Fibroblast of lung (primary cell): ENCODE measurements at regions not wholly inside any gene's neighbourhood (a gene's known extent, or its start where the extent isn't known, plus 50 kb on each side); places are given as distances from the start of the nearest gene placed in this dataset.
"Not testable (repeated sequence)": the region's sequence is repeated elsewhere in the genome, so short reads cannot be mapped to it uniquely, and the experiment has no call there.

ENCODE experiments used
- DNase-seq, 2 donors: peaks; one replicate each; pipeline versions ENCODE4 v3.0.0 to v3.0.0-alpha.2; 2010; ENCODE audit warnings: low read depth in 2 of 2
- H2AFZ ChIP-seq: 2 replicates; pipeline ENCODE4 v1.5.1; 2012; ENCODE audit warnings: low read length, control low read depth, inconsistent platforms
- H3K27ac ChIP-seq: 2 replicates; pipeline ENCODE4 v1.5.1; 2011; ENCODE audit warnings: low read length, control low read depth; ENCODE audit not compliant: insufficient read depth
- H3K27me3 ChIP-seq: 2 replicates; pipeline ENCODE4 v1.5.1; 2011; ENCODE audit warnings: mild to moderate bottlenecking, low read length; ENCODE audit not compliant: control insufficient read depth, insufficient read depth
- H3K36me3 ChIP-seq: 2 replicates; pipeline ENCODE4 v1.5.1; 2011; ENCODE audit warnings: low read length; ENCODE audit not compliant: control insufficient read depth, insufficient read depth
- H3K4me1 ChIP-seq: 2 replicates; pipeline ENCODE4 v1.5.1; 2011; ENCODE audit warnings: low read length; ENCODE audit not compliant: control insufficient read depth, insufficient read depth; ENCODE audit errors: extremely low read depth
- H3K4me2 ChIP-seq: 2 replicates; pipeline ENCODE4 v1.5.1; 2011; ENCODE audit warnings: low read length, control low read depth; ENCODE audit not compliant: insufficient read depth; ENCODE audit errors: extremely low read depth
- H3K4me3 ChIP-seq, 4 experiments: fragments of 200-600 bp in 1 of 4; sonication (generic) in 1 of 4; replicated peaks in 1 of 4; 2 replicates each; pipeline ENCODE4 v1.5.1; 2011 to 2016; ENCODE audit warnings: low read length in 4 of 4, low read depth in 3 of 4, mild to moderate bottlenecking in 3 of 4, control low read depth in 2 of 4, inconsistent platforms in 1 of 4, mixed read lengths in 1 of 4; ENCODE audit not compliant: insufficient read depth in 1 of 4; ENCODE audit errors: control extremely low read depth in 1 of 4
- H3K79me2 ChIP-seq: 2 replicates; pipeline ENCODE4 v1.5.1; 2012; ENCODE audit warnings: mild to moderate bottlenecking, low read length, inconsistent platforms; ENCODE audit not compliant: control insufficient read depth, insufficient read depth
- H3K9ac ChIP-seq: 2 replicates; pipeline ENCODE4 v1.5.1; 2011; ENCODE audit warnings: mild to moderate bottlenecking, low read length, control low read depth; ENCODE audit not compliant: insufficient read depth
- H3K9me3 ChIP-seq: 2 replicates; pipeline ENCODE4 v1.5.1; 2012; ENCODE audit warnings: low read depth, low read length; ENCODE audit not compliant: control insufficient read depth, insufficient read depth
- H4K20me1 ChIP-seq: 2 replicates; pipeline ENCODE4 v1.5.1; 2011; ENCODE audit warnings: low read length; ENCODE audit not compliant: control insufficient read depth, insufficient read depth; ENCODE audit errors: extremely low read depth
- EZH2 ChIP-seq: IDR thresholded peaks from 2 replicates; pipeline ENCODE4 v1.5.1; 2012; ENCODE audit warnings: low read length, control low read depth, mild to moderate bottlenecking; ENCODE audit errors: missing control alignments
- TF ChIP-seq, protein P1 (sequence below), 2 donors: IDR thresholded peaks in 1 of 2; conservative IDR thresholded peaks in 1 of 2; 1 replicate in 1 of 2; 2 replicates in 1 of 2; pipeline ENCODE4 v1.5.1; 2011 to 2012; ENCODE audit warnings: low read length in 2 of 2, control low read depth in 1 of 2, inconsistent platforms in 1 of 2, low read depth in 1 of 2, mild to moderate bottlenecking in 1 of 2

- H3K9ac ChIP-seq: no peak overlapping the region
- peak in 1 of 2 donors; percentile 57 for DNase-seq
Observed at GRCh38 chr13:73656863-73657262, 477.3 kb downstream of the KLF12 start.

DNA sequence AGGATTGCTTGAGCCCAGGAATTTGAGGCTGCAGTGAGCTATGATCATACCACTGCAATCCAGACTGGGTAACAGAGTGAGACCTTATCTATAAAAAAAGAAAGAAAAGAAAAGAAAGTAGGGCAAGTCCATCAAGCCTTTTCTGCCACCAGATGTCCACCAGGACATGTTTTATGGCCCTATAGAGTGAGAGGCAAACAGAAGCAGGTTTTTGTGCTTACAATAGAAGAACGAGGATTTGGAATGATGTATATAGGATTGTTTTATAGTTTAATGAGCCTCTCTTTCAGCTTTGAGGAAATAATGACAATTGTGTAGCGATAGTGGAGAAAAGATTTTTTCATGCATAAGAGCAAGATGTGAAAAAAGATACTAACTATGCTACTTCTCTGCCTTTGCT lies 480.5 kb downstream of the KLF12 start:
- Histone ChIP-seq H2AFZ (no peak overlapping the region), H3K4me1 (no peaks in the 10 kb centered on the region), H3K36me3 (no peaks in the 10 kb centered on the region), H3K9ac (no peak overlapping the region), H3K27me3 (no peaks in the 10 kb centered on the region), H3K79me2 (no peaks in the 10 kb centered on the region), H4K20me1 (no peaks in the 10 kb centered on the region), H3K27ac (no peak overlapping the region), H3K4me3 (no peak overlapping the region), H3K9me3 (no peaks in the 10 kb centered on the region), H3K4me2 (no peak overlapping the region)
- no peak for TF ChIP-seq EZH2
- TF ChIP-seq, protein P1, sequence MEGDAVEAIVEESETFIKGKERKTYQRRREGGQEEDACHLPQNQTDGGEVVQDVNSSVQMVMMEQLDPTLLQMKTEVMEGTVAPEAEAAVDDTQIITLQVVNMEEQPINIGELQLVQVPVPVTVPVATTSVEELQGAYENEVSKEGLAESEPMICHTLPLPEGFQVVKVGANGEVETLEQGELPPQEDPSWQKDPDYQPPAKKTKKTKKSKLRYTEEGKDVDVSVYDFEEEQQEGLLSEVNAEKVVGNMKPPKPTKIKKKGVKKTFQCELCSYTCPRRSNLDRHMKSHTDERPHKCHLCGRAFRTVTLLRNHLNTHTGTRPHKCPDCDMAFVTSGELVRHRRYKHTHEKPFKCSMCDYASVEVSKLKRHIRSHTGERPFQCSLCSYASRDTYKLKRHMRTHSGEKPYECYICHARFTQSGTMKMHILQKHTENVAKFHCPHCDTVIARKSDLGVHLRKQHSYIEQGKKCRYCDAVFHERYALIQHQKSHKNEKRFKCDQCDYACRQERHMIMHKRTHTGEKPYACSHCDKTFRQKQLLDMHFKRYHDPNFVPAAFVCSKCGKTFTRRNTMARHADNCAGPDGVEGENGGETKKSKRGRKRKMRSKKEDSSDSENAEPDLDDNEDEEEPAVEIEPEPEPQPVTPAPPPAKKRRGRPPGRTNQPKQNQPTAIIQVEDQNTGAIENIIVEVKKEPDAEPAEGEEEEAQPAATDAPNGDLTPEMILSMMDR (conservative IDR thresholded peaks at IDR 0.05 in 1 of 2, IDR thresholded peaks at IDR 0.05 in 1 of 2; ENCODE audit: low read depth in 1 of 2, low read length in 2 of 2): no peak
- no peak for DNase-seq

More at GRCh38 chr13:73656863-73657262, 477.3 kb downstream of the KLF12 start:
- Histone ChIP-seq H3K79me2 (no peaks in the 10 kb centered on the region), H3K4me1 (no peaks in the 10 kb centered on the region), H2AFZ (no peak overlapping the region), H4K20me1 (no peaks in the 10 kb centered on the region), H3K27me3 (no peaks in the 10 kb centered on the region), H3K4me3 (no peak overlapping the region), H3K4me2 (no peak overlapping the region), H3K36me3 (no peaks in the 10 kb centered on the region), H3K9me3 (no peaks in the 10 kb centered on the region), H3K27ac (no peak overlapping the region)
- no peak for TF ChIP-seq EZH2
- TF ChIP-seq, protein P1 (conservative IDR thresholded peaks at IDR 0.05 in 1 of 2, IDR thresholded peaks at IDR 0.05 in 1 of 2; ENCODE audit: low read depth in 1 of 2, low read length in 2 of 2): no peak

DNA sequence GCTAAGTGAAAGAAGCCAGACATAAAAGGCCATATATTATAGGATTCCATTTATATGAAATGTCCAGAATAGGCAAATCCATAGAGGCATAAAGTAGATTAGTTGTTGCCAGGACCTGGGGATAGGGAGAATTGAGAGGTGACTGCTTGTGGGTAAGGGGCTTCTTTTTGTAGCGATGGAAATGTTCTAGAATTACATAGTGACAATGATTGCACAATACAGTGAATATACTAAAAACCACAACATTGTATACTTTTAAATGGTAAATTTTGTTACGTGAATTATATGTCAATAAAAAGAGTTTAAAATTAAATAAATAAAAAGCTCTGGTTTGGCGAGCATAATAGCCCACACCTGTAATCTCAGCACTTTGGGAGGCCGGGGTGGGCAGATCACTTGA lies 486.8 kb downstream of the KLF12 start:
- TF ChIP-seq EZH2: no peak
- TF ChIP-seq, protein P1 (conservative IDR thresholded peaks at IDR 0.05 in 1 of 2, IDR thresholded peaks at IDR 0.05 in 1 of 2; ENCODE audit: low read depth in 1 of 2, low read length in 2 of 2): no peak
- no peaks in the 10 kb centered on the region for H3K79me2 ChIP-seq
- H4K20me1 ChIP-seq: no peaks in the 10 kb centered on the region
- H3K27ac ChIP-seq: no peak overlapping the region
- no peak for DNase-seq
- no peak overlapping the region for H3K4me3 ChIP-seq
- H3K9ac ChIP-seq: no peak overlapping the region
- H2AFZ ChIP-seq: no peak overlapping the region
- no peaks in the 10 kb centered on the region for H3K36me3 ChIP-seq
- H3K4me2 ChIP-seq: no peak overlapping the region
- no peaks in the 10 kb centered on the region for H3K9me3 ChIP-seq
- H3K4me1 ChIP-seq: no peaks in the 10 kb centered on the region
- no peaks in the 10 kb centered on the region for H3K27me3 ChIP-seq

DNA sequence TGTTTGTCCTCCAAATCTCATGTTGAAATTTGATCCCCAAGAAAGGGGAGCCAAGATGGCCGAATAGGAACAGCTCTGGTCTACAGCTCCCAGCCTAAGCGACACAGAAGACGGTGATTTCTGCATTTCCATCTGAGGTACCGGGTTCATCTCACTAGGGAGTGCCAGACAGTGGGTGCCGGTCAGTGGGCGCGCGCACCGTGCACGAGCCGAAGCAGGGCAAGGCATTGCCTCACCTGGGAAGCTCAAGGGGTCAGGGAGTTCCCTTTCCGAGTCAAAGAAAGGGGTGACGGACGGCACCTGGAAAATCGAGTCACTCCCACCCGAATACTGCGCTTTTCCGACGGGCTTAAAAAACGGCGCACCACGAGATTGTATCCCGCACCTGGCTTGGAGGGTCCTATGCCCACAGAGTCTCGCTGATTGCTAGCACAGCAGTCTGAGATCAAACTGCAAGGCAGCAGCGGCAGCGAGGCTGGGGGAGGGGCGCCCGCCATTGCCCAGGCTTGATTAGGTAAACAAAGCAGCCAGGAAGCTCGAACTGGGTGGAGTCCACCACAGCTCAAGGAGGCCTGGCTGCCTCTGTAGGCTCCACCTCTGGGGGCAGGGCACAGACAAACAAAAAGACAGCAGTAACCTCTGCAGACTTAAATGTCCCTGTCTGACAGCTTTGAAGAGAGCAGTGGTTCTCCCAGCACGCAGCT lies 493.6 kb downstream of the KLF12 start:
- DNase-seq, H4K20me1 ChIP-seq, H3K79me2 ChIP-seq, H3K36me3 ChIP-seq, H3K4me1 ChIP-seq, H3K4me3 ChIP-seq, H3K9ac ChIP-seq, H3K27me3 ChIP-seq, H3K27ac ChIP-seq, H3K9me3 ChIP-seq, H3K4me2 ChIP-seq, H2AFZ ChIP-seq: not testable (repeated sequence)
